ENCODE measurements at regions not wholly inside any gene's neighbourhood (a gene's known extent, or its start where the extent isn't known, plus 50 kb on each side); places are given as distances from the start of the nearest gene placed in this dataset.

- peak; percentile 42 to 84 for ATAC-seq
- peaks cover 0 to 8% (median 0%) of the 10 kb centered on the region in 5 donors for H3K27me3 Mint-ChIP-seq
- H3K27ac Mint-ChIP-seq = peak overlapping the region in 9 of 10 donors; percentile 26 to 83 (median 51)
- POLR2A ChIA-PET = interaction anchor here (0.8 to 1.5 kb wide), 2 partner anchors 18 to 24 kb away, joined by 3 to 4 read pairs; no protein-coding TSS in a partner anchor
- peaks cover 0 to 15% (median 6%) of the 10 kb centered on the region in 4 donors for H3K4me1 Mint-ChIP-seq
- peaks cover 0 to 16% (median 0%) of the 10 kb centered on the region in 9 donors for H3K9me3 Mint-ChIP-seq
- DNase-seq = no peak
- no peaks in the 10 kb centered on the region for H3K36me3 Mint-ChIP-seq
- H3K4me3 Mint-ChIP-seq = peak overlapping the region; percentile 38 to 87 (median 74)
These were observed 93.3 kb downstream of the CTAGE1 start for GRCh38 chr18:22324191-22325131.

- no peaks in the 10 kb centered on the region for H3K9me3 Mint-ChIP-seq
- POLR2A ChIA-PET = no interaction called here
- H3K4me3 Mint-ChIP-seq = no peak overlapping the region
- ATAC-seq (no peak), DNase-seq (no peak)
- no peaks in the 10 kb centered on the region for H3K36me3 Mint-ChIP-seq
- H3K27me3 Mint-ChIP-seq = no peaks in the 10 kb centered on the region
- no peak overlapping the region for H3K27ac Mint-ChIP-seq
- H3K4me1 Mint-ChIP-seq = peaks cover 0 to 15% (median 6%) of the 10 kb centered on the region in 4 donors
These were observed 95.4 kb downstream of the CTAGE1 start for GRCh38 chr18:22322243-22322691.

GRCh38 chr18:22320771-22321170 lies 96.9 kb downstream of the CTAGE1 start:
- Mint-ChIP-seq H3K4me3 (no peak overlapping the region), H3K27ac (no peak overlapping the region), H3K9me3 (peaks cover 0 to 4% (median 0%) of the 10 kb centered on the region in 9 donors), H3K36me3 (no peaks in the 10 kb centered on the region), H3K27me3 (no peaks in the 10 kb centered on the region), H3K4me1 (peaks cover 0 to 15% (median 6%) of the 10 kb centered on the region in 4 donors)
- ATAC-seq (no peak), DNase-seq (no peak)
- POLR2A ChIA-PET = no interaction called here

- H3K36me3 Mint-ChIP-seq = no peaks in the 10 kb centered on the region
- DNase-seq = no peak
- H3K9me3 Mint-ChIP-seq = peaks cover 0 to 4% (median 0%) of the 10 kb centered on the region in 9 donors
- peaks cover 0 to 11% (median 6%) of the 10 kb centered on the region in 4 donors for H3K4me1 Mint-ChIP-seq
- no peaks in the 10 kb centered on the region for H3K27me3 Mint-ChIP-seq
- no peak overlapping the region for H3K27ac Mint-ChIP-seq
- no peak overlapping the region for H3K4me3 Mint-ChIP-seq
- no peak for ATAC-seq
- POLR2A ChIA-PET = no interaction called here
These were observed 97.6 kb downstream of the CTAGE1 start for GRCh38 chr18:22320155-22320554.

- no peak for DNase-seq
- POLR2A ChIA-PET = no interaction called here
These were observed 98.8 kb downstream of the CTAGE1 start for GRCh38 chr18:22318745-22319407.

GRCh38 chr18:22314420-22314819 lies 103.3 kb downstream of the CTAGE1 start:
- no peaks in the 10 kb centered on the region for H3K4me1 Mint-ChIP-seq
- POLR2A ChIA-PET = no interaction called here
- peaks cover 0 to 4% (median 0%) of the 10 kb centered on the region in 9 donors for H3K9me3 Mint-ChIP-seq
- no peaks in the 10 kb centered on the region for H3K36me3 Mint-ChIP-seq
- no peak overlapping the region for H3K27ac Mint-ChIP-seq
- H3K27me3 Mint-ChIP-seq = no peaks in the 10 kb centered on the region
- DNase-seq = no peak
- ATAC-seq = no peak
- no peak overlapping the region for H3K4me3 Mint-ChIP-seq

More at GRCh38 chr18:22318745-22319407, 98.8 kb downstream of the CTAGE1 start:
- Mint-ChIP-seq H3K9me3 (peaks cover 0 to 4% (median 0%) of the 10 kb centered on the region in 9 donors), H3K4me3 (no peak overlapping the region), H3K36me3 (no peaks in the 10 kb centered on the region), H3K27ac (no peak overlapping the region), H3K4me1 (no peaks in the 10 kb centered on the region), H3K27me3 (no peaks in the 10 kb centered on the region)
- no peak for ATAC-seq

- Mint-ChIP-seq H3K36me3 (no peaks in the 10 kb centered on the region), H3K4me1 (no peaks in the 10 kb centered on the region), H3K4me3 (no peak overlapping the region), H3K27ac (no peak overlapping the region), H3K9me3 (peaks cover 0 to 4% (median 0%) of the 10 kb centered on the region in 9 donors), H3K27me3 (no peaks in the 10 kb centered on the region)
- POLR2A ChIA-PET = no interaction called here
- ATAC-seq (no peak), DNase-seq (no peak)
These were observed 103.7 kb downstream of the CTAGE1 start for GRCh38 chr18:22314001-22314400.

GRCh38 chr18:22311301-22311700 lies 106.4 kb downstream of the CTAGE1 start:
- H3K4me1 Mint-ChIP-seq = no peaks in the 10 kb centered on the region
- POLR2A ChIA-PET = no interaction called here
- no peaks in the 10 kb centered on the region for H3K36me3 Mint-ChIP-seq
- no peak overlapping the region for H3K4me3 Mint-ChIP-seq
- DNase-seq = no peak
- ATAC-seq = no peak
- no peaks in the 10 kb centered on the region for H3K27me3 Mint-ChIP-seq
- no peak overlapping the region for H3K27ac Mint-ChIP-seq
- H3K9me3 Mint-ChIP-seq = peaks cover 0 to 2% (median 0%) of the 10 kb centered on the region in 9 donors

GRCh38 chr18:22309191-22309590 lies 108.5 kb downstream of the CTAGE1 start:
- ATAC-seq = no peak
- Mint-ChIP-seq H3K4me3 (no peak overlapping the region), H3K27me3 (peaks cover 2 to 7% (median 3%) of the 10 kb centered on the region in 5 donors), H3K36me3 (peaks cover 0 to 4% (median 0%) of the 10 kb centered on the region in 3 donors), H3K9me3 (no peaks in the 10 kb centered on the region), H3K27ac (no peak overlapping the region), H3K4me1 (no peaks in the 10 kb centered on the region)
- no peak for DNase-seq
- POLR2A ChIA-PET = no interaction called here

GRCh38 chr18:22307528-22307927 lies 110.2 kb downstream of the CTAGE1 start:
- POLR2A ChIA-PET = no interaction called here
- Mint-ChIP-seq H3K27me3 (peaks cover 2 to 12% (median 6%) of the 10 kb centered on the region in 5 donors), H3K36me3 (peaks cover 0 to 4% (median 0%) of the 10 kb centered on the region in 3 donors), H3K4me3 (no peak overlapping the region), H3K9me3 (peaks cover 0 to 2% (median 0%) of the 10 kb centered on the region in 9 donors), H3K27ac (no peak overlapping the region), H3K4me1 (peaks cover 0 to 1% (median 0%) of the 10 kb centered on the region in 4 donors)
- ATAC-seq (no peak), DNase-seq (no peak)

- POLR2A ChIA-PET = no interaction called here
- no peak overlapping the region for H3K4me3 Mint-ChIP-seq
- H3K9me3 Mint-ChIP-seq = peaks cover 0 to 2% (median 0%) of the 10 kb centered on the region in 9 donors
- H3K36me3 Mint-ChIP-seq = peaks cover 0 to 4% (median 0%) of the 10 kb centered on the region in 3 donors
- DNase-seq = no peak
- no peak overlapping the region for H3K27ac Mint-ChIP-seq
- peaks cover 0 to 5% (median under 1%) of the 10 kb centered on the region in 4 donors for H3K4me1 Mint-ChIP-seq
- peaks cover 3 to 20% (median 6%) of the 10 kb centered on the region in 5 donors for H3K27me3 Mint-ChIP-seq
- no peak for ATAC-seq
These were observed 113.8 kb downstream of the CTAGE1 start for GRCh38 chr18:22303927-22304326.

GRCh38 chr18:22302144-22302543 lies 115.6 kb downstream of the CTAGE1 start:
- no peak for ATAC-seq
- DNase-seq = no peak
- Mint-ChIP-seq H3K4me1 (peaks cover 0 to 5% (median under 1%) of the 10 kb centered on the region in 4 donors), H3K36me3 (peaks cover 0 to 4% (median 0%) of the 10 kb centered on the region in 3 donors), H3K9me3 (peaks cover 0 to 5% (median 0%) of the 10 kb centered on the region in 9 donors), H3K4me3 (peak overlapping the region in 1 of 10 donors; percentile 2), H3K27ac (no peak overlapping the region), H3K27me3 (peaks cover 3 to 20% (median 6%) of the 10 kb centered on the region in 5 donors)
- POLR2A ChIA-PET = no interaction called here
